ENCODE measurements at regions not wholly inside any gene's neighbourhood (a gene's known extent, or its start where the extent isn't known, plus 50 kb on each side); places are given as distances from the start of the nearest gene placed in this dataset.

- TF ChIP-seq POLR2AphosphoS5 (IDR thresholded peaks at IDR 0.05; ENCODE audit: insufficient read depth in 1 of 2, low read depth in 1 of 2) (no peak), CTCF (IDR thresholded peaks at IDR 0.05) (no peak)
Observed at GRCh38 chr10:28903063-28903462, 225.7 kb downstream of the BAMBI start.
